ENCODE measurements at regions not wholly inside any gene's neighbourhood (a gene's known extent, or its start where the extent isn't known, plus 50 kb on each side); places are given as distances from the start of the nearest gene placed in this dataset.
"Not testable (repeated sequence)": the region's sequence is repeated elsewhere in the genome, so short reads cannot be mapped to it uniquely, and the experiment has no call there.

GRCh38 chr15:70367913-70368705 is 270.4 kb upstream of the TLE3 start:
- not testable (repeated sequence) for DNase-seq (ENCODE audit: low read depth)

- not testable (repeated sequence) for DNase-seq (ENCODE audit: low read depth)
Observed at GRCh38 chr15:70364023-70364422, 266.3 kb upstream of the TLE3 start.

GRCh38 chr15:70362886-70363285 is 265.2 kb upstream of the TLE3 start:
- no peak for DNase-seq (ENCODE audit: low read depth)

- no peak for DNase-seq (ENCODE audit: low read depth)
Observed at GRCh38 chr15:70362350-70362749, 264.6 kb upstream of the TLE3 start.

GRCh38 chr15:70361891-70362290 is 264.2 kb upstream of the TLE3 start:
- DNase-seq (ENCODE audit: low read depth), result no peak

- no peak for DNase-seq (ENCODE audit: low read depth)
Observed at GRCh38 chr15:70361106-70361505, 263.4 kb upstream of the TLE3 start.

- no peak for DNase-seq (ENCODE audit: low read depth)
Observed at GRCh38 chr15:70358871-70359647, 261.3 kb upstream of the TLE3 start.

- DNase-seq (ENCODE audit: low read depth), result no peak
Observed at GRCh38 chr15:70358011-70358819, 260.5 kb upstream of the TLE3 start.

- no peak for DNase-seq (ENCODE audit: low read depth)
Observed at GRCh38 chr15:70357453-70357852, 259.7 kb upstream of the TLE3 start.

- DNase-seq (ENCODE audit: low read depth), result no peak
Observed at GRCh38 chr15:70356919-70357318, 259.2 kb upstream of the TLE3 start.

- no peak for DNase-seq (ENCODE audit: low read depth)
Observed at GRCh38 chr15:70356062-70356860, 258.5 kb upstream of the TLE3 start.

GRCh38 chr15:70355275-70355795 is 257.6 kb upstream of the TLE3 start:
- no peak for DNase-seq (ENCODE audit: low read depth)

GRCh38 chr15:70354346-70354905 is 256.7 kb upstream of the TLE3 start:
- DNase-seq (ENCODE audit: low read depth), result no peak

GRCh38 chr15:70353606-70354345 is 256.1 kb upstream of the TLE3 start:
- no peak for DNase-seq (ENCODE audit: low read depth)

- DNase-seq (ENCODE audit: low read depth), result no peak
Observed at GRCh38 chr15:70351941-70352774, 254.4 kb upstream of the TLE3 start.

GRCh38 chr15:70351391-70351790 is 253.7 kb upstream of the TLE3 start:
- DNase-seq (ENCODE audit: low read depth), result no peak

- peak; percentile 33 for DNase-seq (ENCODE audit: low read depth)
Observed at GRCh38 chr15:70348581-70349344, 251.0 kb upstream of the TLE3 start.

- no peak for DNase-seq (ENCODE audit: low read depth)
Observed at GRCh38 chr15:70348226-70348543, 250.5 kb upstream of the TLE3 start.
